ENCODE measurements at regions not wholly inside any gene's neighbourhood (a gene's known extent, or its start where the extent isn't known, plus 50 kb on each side); places are given as distances from the start of the nearest gene placed in this dataset.

GRCh38 chr2:23091900-23092299 lies 293.1 kb upstream of the KLHL29 start:
- H3K27ac ChIP-seq = no peak overlapping the region
- TF ChIP-seq POLR2AphosphoS5 (IDR thresholded peaks at IDR 0.05; ENCODE audit: insufficient read depth in 1 of 2, low read depth in 1 of 2) (no peak), POLR2A (IDR thresholded peaks at IDR 0.05) (no peak)
- TF ChIP-seq, protein P1, sequence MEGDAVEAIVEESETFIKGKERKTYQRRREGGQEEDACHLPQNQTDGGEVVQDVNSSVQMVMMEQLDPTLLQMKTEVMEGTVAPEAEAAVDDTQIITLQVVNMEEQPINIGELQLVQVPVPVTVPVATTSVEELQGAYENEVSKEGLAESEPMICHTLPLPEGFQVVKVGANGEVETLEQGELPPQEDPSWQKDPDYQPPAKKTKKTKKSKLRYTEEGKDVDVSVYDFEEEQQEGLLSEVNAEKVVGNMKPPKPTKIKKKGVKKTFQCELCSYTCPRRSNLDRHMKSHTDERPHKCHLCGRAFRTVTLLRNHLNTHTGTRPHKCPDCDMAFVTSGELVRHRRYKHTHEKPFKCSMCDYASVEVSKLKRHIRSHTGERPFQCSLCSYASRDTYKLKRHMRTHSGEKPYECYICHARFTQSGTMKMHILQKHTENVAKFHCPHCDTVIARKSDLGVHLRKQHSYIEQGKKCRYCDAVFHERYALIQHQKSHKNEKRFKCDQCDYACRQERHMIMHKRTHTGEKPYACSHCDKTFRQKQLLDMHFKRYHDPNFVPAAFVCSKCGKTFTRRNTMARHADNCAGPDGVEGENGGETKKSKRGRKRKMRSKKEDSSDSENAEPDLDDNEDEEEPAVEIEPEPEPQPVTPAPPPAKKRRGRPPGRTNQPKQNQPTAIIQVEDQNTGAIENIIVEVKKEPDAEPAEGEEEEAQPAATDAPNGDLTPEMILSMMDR (IDR thresholded peaks at IDR 0.05) = no peak
- H3K4me3 ChIP-seq = no peak overlapping the region
- no peaks in the 10 kb centered on the region for H3K27me3 ChIP-seq
- DNase-seq (ENCODE audit: extremely low spot score in 2 of 2) = no peak
- H3K36me3 ChIP-seq = no peaks in the 10 kb centered on the region
- no peaks in the 10 kb centered on the region for H3K4me1 ChIP-seq
- H3K9me3 ChIP-seq = no peaks in the 10 kb centered on the region
- intact Hi-C loops (cut with DNase I) = no loop called here

DNA sequence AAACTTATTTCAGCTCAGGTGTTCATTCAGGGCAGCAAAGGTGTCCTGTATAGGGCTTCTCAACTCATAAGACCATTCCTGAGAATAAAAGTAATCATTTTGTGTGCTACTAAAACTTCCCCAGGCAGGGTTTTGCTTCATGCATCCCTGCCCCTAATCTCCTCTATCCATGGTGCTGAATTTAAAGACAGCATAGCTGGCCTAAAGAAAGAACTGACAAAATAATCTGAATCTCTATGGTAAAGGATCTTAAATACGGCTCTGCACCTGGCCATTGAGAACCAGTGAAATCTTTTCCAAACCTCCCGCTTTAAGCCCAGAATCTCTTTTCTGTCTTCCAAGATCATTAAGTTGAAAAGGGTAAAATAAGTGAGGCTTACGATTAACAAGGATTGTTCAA lies 292.1 kb upstream of the KLHL29 start:
- H3K4me1 ChIP-seq = no peaks in the 10 kb centered on the region
- H3K27ac ChIP-seq = no peak overlapping the region
- intact Hi-C loops (cut with DNase I) = no loop called here
- TF ChIP-seq, protein P1 (IDR thresholded peaks at IDR 0.05) = no peak
- TF ChIP-seq POLR2AphosphoS5 (IDR thresholded peaks at IDR 0.05; ENCODE audit: insufficient read depth in 1 of 2, low read depth in 1 of 2) = no peak
- no peak for TF ChIP-seq POLR2A (IDR thresholded peaks at IDR 0.05)
- DNase-seq (ENCODE audit: extremely low spot score in 2 of 2) = no peak
- H3K4me3 ChIP-seq = no peak overlapping the region
- H3K9me3 ChIP-seq = no peaks in the 10 kb centered on the region
- no peaks in the 10 kb centered on the region for H3K36me3 ChIP-seq
- H3K27me3 ChIP-seq = no peaks in the 10 kb centered on the region

- Histone ChIP-seq H3K27ac (no peak overlapping the region), H3K36me3 (no peaks in the 10 kb centered on the region), H3K9me3 (no peaks in the 10 kb centered on the region), H3K4me1 (no peaks in the 10 kb centered on the region), H3K27me3 (no peaks in the 10 kb centered on the region), H3K4me3 (no peak overlapping the region)
- peak in 1 of 2 donors; percentile 22 for DNase-seq (ENCODE audit: extremely low spot score in 2 of 2)
- intact Hi-C loops (cut with DNase I) = no loop called here
- TF ChIP-seq POLR2A (IDR thresholded peaks at IDR 0.05) = no peak
- no peak for TF ChIP-seq POLR2AphosphoS5 (IDR thresholded peaks at IDR 0.05; ENCODE audit: insufficient read depth in 1 of 2, low read depth in 1 of 2)
- TF ChIP-seq, protein P1 (IDR thresholded peaks at IDR 0.05) = no peak
Measured at GRCh38 chr2:23093513-23093912, 291.5 kb upstream of the KLHL29 start.

DNA sequence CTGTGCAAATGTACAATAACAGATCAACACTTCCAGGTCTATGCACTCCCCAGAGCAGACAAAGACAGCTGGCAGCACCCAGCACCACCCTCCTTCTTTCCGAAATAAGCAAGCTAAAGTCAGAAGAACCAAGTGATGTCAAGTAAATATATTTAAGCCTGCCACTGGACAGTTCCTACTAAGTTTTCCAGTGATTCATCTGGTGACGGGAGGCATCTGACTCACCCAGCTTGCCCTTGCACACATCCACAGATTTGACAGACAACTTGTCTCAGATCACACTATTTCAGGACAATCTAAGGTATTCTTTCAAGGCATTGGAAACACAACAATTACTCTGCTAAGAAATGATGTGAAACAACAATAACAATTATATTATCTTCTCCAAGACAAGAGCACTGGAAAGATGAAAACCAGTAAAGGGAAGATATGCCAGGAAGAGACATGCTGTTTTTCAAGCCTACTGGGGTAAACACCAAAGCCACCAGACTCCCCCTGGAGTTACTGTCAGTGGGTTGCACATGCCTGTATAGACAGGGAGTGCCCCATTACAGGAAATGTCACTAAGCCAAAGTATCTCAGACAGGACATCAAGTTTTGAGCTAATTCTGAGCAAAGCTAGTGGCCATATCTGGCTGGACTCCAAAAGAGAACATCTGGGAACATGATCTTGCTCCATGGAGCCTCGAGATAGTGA lies 287.9 kb upstream of the KLHL29 start:
- Histone ChIP-seq H3K27ac (no peak overlapping the region), H3K27me3 (no peaks in the 10 kb centered on the region), H3K4me1 (no peaks in the 10 kb centered on the region), H3K9me3 (no peaks in the 10 kb centered on the region), H3K4me3 (no peak overlapping the region), H3K36me3 (no peaks in the 10 kb centered on the region)
- TF ChIP-seq, protein P1 (IDR thresholded peaks at IDR 0.05) = no peak
- TF ChIP-seq POLR2A (IDR thresholded peaks at IDR 0.05) (no peak), POLR2AphosphoS5 (IDR thresholded peaks at IDR 0.05; ENCODE audit: insufficient read depth in 1 of 2, low read depth in 1 of 2) (no peak)
- peak in 1 of 2 donors; percentile 52 for DNase-seq (ENCODE audit: extremely low spot score in 2 of 2)
- intact Hi-C loops (cut with DNase I) = no loop called here

DNA sequence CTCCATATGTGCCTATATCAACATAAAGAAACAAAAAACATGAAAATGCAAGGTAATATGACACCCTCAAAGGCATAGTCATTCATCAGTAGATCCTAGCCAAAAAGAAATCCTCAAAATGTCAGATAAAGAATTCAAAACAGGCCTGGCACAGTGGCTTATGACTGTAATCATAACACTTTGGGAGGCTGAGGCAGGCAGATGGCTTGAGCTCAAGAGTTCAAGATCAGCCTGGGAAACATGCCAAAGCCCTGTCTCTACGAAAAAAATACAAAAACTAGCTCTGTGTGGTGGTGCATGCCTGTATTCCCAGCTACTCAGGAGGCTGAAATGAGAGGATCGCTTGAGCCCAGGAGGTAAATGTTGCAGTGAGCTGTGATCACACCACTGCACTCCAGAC lies 284.6 kb upstream of the KLHL29 start:
- no peaks in the 10 kb centered on the region for H3K36me3 ChIP-seq
- H3K4me1 ChIP-seq = no peaks in the 10 kb centered on the region
- intact Hi-C loops (cut with DNase I) = no loop called here
- no peaks in the 10 kb centered on the region for H3K9me3 ChIP-seq
- no peak for DNase-seq (ENCODE audit: extremely low spot score in 2 of 2)
- H3K27me3 ChIP-seq = no peaks in the 10 kb centered on the region
- H3K27ac ChIP-seq = no peak overlapping the region
- H3K4me3 ChIP-seq = no peak overlapping the region
- TF ChIP-seq POLR2AphosphoS5 (IDR thresholded peaks at IDR 0.05; ENCODE audit: insufficient read depth in 1 of 2, low read depth in 1 of 2) (no peak), POLR2A (IDR thresholded peaks at IDR 0.05) (no peak)
- TF ChIP-seq, protein P1 (IDR thresholded peaks at IDR 0.05) = no peak

Measured in vagina (tissue), 2 donors.